Endothelial cell of umbilical vein (primary cell): ENCODE measurements at regions not wholly inside any gene's neighbourhood (a gene's known extent, or its start where the extent isn't known, plus 50 kb on each side); places are given as distances from the start of the nearest gene placed in this dataset.

Experiments
- EZH2 ChIP-seq: IDR thresholded peaks from 2 replicates; pipeline ENCODE4 v1.6.1; 2012; ENCODE audit warnings: borderline replicate concordance, low read depth, mild to moderate bottlenecking, moderate library complexity, low read length, inconsistent platforms; ENCODE audit not compliant: severe bottlenecking
- POLR2A ChIP-seq: IDR thresholded peaks from 2 replicates; pipeline ENCODE4 v1.6.1; 2012; ENCODE audit warnings: low read depth, mild to moderate bottlenecking, control low read depth, low read length
- POLR2AphosphoS5 ChIP-seq: IDR thresholded peaks from 2 replicates; pipeline ENCODE4 v1.6.1; 2012; ENCODE audit warnings: low read depth, mild to moderate bottlenecking, control low read depth, low read length, moderate library complexity; ENCODE audit not compliant: insufficient read depth
- TF ChIP-seq, protein P1 (sequence below), 2 donors: IDR thresholded peaks; 1 replicate in 1 of 2; 2 replicates in 1 of 2; pipeline ENCODE4 v1.5.1; 2011; ENCODE audit warnings: low read length in 2 of 2, mild to moderate bottlenecking in 2 of 2, moderate library complexity in 2 of 2, control low read depth in 1 of 2, inconsistent platforms in 1 of 2, low read depth in 1 of 2; ENCODE audit not compliant: insufficient read depth in 1 of 2; ENCODE audit errors: extremely low read depth in 1 of 2
- TF ChIP-seq, protein P2 (sequence below): IDR thresholded peaks from 2 replicates; pipeline ENCODE4 v1.6.1; 2011; ENCODE audit not compliant: insufficient read depth, insufficient read length

DNA sequence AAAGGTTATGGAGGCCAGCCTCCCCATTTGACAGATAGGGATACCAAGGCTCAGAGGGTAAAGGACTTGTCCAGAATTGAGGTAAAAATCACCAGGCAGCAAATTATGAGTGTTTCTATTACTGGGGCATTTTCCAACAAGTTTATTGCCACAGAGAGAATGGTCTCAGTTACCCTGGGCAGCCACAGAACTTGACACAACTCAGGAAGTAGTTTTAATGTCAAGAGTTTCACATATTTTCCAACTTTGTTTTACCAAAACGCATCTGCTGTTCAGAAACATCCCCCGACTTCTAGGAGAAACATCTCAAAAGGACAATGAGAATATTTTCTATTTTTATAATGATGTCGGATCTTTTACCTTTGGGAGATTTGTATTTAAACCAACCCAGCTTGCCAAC is 107.5 kb upstream of the MRPS22 start:
- TF ChIP-seq, protein P1, sequence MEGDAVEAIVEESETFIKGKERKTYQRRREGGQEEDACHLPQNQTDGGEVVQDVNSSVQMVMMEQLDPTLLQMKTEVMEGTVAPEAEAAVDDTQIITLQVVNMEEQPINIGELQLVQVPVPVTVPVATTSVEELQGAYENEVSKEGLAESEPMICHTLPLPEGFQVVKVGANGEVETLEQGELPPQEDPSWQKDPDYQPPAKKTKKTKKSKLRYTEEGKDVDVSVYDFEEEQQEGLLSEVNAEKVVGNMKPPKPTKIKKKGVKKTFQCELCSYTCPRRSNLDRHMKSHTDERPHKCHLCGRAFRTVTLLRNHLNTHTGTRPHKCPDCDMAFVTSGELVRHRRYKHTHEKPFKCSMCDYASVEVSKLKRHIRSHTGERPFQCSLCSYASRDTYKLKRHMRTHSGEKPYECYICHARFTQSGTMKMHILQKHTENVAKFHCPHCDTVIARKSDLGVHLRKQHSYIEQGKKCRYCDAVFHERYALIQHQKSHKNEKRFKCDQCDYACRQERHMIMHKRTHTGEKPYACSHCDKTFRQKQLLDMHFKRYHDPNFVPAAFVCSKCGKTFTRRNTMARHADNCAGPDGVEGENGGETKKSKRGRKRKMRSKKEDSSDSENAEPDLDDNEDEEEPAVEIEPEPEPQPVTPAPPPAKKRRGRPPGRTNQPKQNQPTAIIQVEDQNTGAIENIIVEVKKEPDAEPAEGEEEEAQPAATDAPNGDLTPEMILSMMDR (IDR thresholded peaks at IDR 0.05; ENCODE audit: extremely low read depth in 1 of 2, insufficient read depth in 1 of 2, low read depth in 1 of 2, low read length in 2 of 2), result no peak
- TF ChIP-seq POLR2A (no peak), EZH2 (no peak), POLR2AphosphoS5 (no peak)
- TF ChIP-seq, protein P2, sequence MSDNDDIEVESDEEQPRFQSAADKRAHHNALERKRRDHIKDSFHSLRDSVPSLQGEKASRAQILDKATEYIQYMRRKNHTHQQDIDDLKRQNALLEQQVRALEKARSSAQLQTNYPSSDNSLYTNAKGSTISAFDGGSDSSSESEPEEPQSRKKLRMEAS, result no peak
